GM06990 (cell line): ENCODE measurements at regions not wholly inside any gene's neighbourhood (a gene's known extent, or its start where the extent isn't known, plus 50 kb on each side); places are given as distances from the start of the nearest gene placed in this dataset.
"Not testable (repeated sequence)": the region's sequence is repeated elsewhere in the genome, so short reads cannot be mapped to it uniquely, and the experiment has no call there.

Experiments
- DNase-seq: peaks from one replicate; pipeline ENCODE4 v3.0.0-alpha.2; 2011; ENCODE audit not compliant: insufficient read length; ENCODE audit errors: extremely low read depth
- H3K27me3 ChIP-seq: replicated peaks from 2 replicates; pipeline ENCODE4 v1.6.0; 2011; ENCODE audit warnings: low read length; ENCODE audit not compliant: control insufficient read depth, insufficient read depth
- H3K36me3 ChIP-seq: 2 replicates; pipeline ENCODE4 v1.5.1; 2011; ENCODE audit warnings: low read length; ENCODE audit not compliant: control insufficient read depth, insufficient read depth
- H3K4me3 ChIP-seq: replicated peaks from 2 replicates; pipeline ENCODE4 v1.5.1; 2011; ENCODE audit warnings: low read depth, mild to moderate bottlenecking, control low read depth, low read length
- TF ChIP-seq, protein P1 (sequence below): IDR thresholded peaks from 2 replicates; pipeline ENCODE4 v1.5.1; 2011; ENCODE audit warnings: low read length, control low read depth, mild to moderate bottlenecking, inconsistent platforms; ENCODE audit not compliant: insufficient read depth, poor library complexity, severe bottlenecking

DNA sequence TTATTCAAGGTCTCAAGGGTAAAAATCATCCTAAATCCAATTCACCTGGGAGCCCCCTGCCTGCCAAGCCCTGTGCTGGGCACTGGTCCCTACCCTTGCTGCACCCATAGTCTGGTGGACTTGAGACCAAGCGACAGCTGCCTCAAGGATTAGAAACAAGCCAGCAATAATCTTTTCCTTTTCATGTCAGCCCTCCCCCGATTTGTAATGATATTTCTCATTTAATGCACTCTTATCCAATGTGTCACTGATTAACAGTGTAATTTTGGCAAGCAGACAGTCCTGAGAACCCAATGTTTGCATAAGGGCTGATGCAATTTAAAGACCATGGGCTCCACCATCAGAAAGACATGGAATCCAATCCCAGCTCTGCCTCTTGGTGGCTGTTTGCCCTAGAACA is 108.9 kb downstream of the ACTL7B start:
- TF ChIP-seq, protein P1, sequence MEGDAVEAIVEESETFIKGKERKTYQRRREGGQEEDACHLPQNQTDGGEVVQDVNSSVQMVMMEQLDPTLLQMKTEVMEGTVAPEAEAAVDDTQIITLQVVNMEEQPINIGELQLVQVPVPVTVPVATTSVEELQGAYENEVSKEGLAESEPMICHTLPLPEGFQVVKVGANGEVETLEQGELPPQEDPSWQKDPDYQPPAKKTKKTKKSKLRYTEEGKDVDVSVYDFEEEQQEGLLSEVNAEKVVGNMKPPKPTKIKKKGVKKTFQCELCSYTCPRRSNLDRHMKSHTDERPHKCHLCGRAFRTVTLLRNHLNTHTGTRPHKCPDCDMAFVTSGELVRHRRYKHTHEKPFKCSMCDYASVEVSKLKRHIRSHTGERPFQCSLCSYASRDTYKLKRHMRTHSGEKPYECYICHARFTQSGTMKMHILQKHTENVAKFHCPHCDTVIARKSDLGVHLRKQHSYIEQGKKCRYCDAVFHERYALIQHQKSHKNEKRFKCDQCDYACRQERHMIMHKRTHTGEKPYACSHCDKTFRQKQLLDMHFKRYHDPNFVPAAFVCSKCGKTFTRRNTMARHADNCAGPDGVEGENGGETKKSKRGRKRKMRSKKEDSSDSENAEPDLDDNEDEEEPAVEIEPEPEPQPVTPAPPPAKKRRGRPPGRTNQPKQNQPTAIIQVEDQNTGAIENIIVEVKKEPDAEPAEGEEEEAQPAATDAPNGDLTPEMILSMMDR = no peak
- no peak for DNase-seq

DNA sequence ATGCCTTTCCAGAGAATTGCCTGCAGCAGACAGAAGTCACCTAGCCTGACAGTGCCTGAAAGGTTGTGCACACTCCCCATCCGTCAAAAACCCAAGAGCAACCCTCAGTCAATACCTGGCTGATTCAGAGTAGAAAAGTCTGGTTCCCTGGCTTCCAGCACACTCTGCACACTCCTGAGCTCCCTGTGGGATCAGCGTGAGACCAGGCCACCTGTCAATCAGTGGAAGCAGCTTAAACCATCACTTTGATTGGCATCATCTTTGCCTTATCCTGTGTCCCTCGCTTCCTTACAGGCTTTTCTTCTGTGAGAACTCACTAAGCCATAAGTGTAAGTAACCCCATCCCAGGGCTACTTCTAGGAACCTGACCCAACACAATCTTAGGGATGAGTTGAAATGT is 109.8 kb downstream of the ACTL7B start:
- H3K4me3 ChIP-seq = no peak overlapping the region
- no peak for DNase-seq
- H3K36me3 ChIP-seq = no peaks in the 10 kb centered on the region
- TF ChIP-seq, protein P1 = no peak
- H3K27me3 ChIP-seq = no peaks in the 10 kb centered on the region

More for the DNA sequence above, 108.9 kb downstream of the ACTL7B start:
- H3K27me3 ChIP-seq = no peaks in the 10 kb centered on the region
- H3K36me3 ChIP-seq = no peaks in the 10 kb centered on the region
- H3K4me3 ChIP-seq = no peak overlapping the region

DNA sequence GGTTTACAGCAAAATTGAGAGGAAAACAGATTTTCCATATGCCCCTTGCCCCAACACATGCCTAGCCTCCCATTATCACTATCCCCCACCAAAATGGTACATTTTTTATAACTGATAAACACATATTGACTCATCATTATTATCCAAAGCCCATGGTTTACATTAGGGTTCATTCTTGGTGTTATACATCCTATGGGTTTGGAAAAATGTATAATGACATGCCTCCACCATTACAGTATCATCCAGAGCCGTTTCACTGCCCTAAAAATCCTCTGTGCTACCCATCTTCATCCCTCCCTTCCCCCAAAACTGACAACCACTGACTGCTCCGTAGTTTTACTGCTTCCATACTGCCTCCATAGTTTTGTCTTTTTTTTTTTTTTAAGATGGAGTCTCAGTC is 111.1 kb downstream of the ACTL7B start:
- DNase-seq = no peak
- Histone ChIP-seq H3K4me3 (no peak overlapping the region), H3K36me3 (no peaks in the 10 kb centered on the region), H3K27me3 (no peaks in the 10 kb centered on the region)
- TF ChIP-seq, protein P1 = no peak

DNA sequence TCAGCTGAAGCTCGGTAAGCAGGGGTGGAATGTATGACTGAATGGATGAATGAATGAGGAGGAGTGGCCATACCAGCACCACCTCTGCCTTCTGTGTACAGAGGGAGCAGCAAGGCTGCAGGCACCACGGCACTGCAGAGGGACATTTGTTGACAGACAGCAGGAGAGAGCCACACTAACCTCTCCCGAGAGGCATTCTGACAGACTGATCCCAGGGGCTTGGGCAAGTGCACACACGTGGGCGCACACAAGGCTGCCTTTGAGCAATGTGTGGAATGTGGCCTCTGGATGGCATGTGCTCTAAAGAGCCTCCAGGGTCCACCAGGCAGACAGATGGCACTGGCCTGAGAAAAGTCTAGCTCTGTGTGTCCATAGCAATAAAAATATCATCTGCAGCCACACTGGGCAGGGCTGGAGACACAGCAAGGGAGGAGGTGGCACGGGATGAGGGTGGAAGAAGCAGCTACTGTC is 111.8 kb downstream of the ACTL7B start:
- Histone ChIP-seq H3K27me3 (no peaks in the 10 kb centered on the region), H3K36me3 (no peaks in the 10 kb centered on the region), H3K4me3 (no peak overlapping the region)
- TF ChIP-seq, protein P1 = no peak
- no peak for DNase-seq

DNA sequence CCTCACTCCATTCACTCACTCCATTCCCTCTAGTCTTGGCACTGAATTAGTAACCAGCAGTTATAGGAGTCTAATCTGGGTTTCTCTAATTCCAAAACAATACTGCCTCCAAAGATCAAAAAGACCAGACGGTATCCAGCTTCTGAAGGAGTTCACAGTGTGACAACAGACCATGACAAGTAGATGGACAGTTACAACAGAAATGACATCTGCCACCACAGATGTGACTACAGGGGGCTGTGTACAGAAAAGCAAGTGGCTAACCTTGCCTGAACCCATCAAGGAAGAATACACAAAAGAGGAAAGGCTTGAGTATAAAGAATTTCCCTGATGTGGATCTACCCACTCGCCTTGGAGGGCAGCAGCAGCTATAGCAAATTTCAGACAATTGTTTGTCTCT is 112.4 kb downstream of the ACTL7B start:
- no peaks in the 10 kb centered on the region for H3K27me3 ChIP-seq
- DNase-seq = no peak
- no peak overlapping the region for H3K4me3 ChIP-seq
- TF ChIP-seq, protein P1 = no peak
- no peaks in the 10 kb centered on the region for H3K36me3 ChIP-seq

DNA sequence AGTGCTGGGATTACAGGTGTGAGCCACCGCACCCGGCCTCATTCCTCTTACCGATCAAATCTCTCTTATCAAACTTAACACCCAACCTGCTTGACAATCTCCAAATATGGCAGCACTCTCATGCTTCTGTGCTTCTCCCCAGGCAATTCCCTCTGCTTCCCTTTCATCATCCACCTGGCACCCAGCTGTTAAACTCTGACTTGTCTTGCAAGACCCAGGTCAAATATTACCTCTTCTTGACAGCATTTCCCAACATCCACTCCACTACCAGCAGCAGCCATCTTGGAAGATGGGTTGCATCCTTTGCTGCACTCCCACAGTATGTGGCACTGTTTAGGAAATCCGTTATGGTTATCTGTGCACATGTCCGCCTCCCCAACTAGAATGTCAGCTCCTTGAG is 113.6 kb downstream of the ACTL7B start:
- DNase-seq = no peak
- TF ChIP-seq, protein P1 = no peak
- H3K4me3 ChIP-seq = no peak overlapping the region
- H3K36me3 ChIP-seq = no peaks in the 10 kb centered on the region
- no peaks in the 10 kb centered on the region for H3K27me3 ChIP-seq

DNA sequence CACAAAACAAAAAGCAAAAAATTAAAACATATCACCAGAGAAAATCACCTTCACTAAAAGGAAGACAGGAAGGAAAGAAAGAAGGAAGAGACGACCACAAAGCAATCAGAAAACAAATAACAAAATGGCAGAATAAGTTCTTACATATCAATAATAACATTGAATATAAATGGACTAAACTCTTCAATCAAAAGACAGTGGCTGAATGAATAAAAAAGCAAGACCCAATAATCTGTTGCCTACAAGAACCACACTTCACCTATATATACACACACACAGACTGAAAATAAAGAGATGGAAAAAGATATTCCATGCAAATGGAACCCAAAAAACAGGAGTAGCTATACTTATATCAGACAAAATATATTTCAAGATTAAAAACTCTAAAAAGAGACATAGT is 124.5 kb downstream of the ACTL7B start:
- not testable (repeated sequence) for DNase-seq, H3K36me3 ChIP-seq, H3K4me3 ChIP-seq, H3K27me3 ChIP-seq
